ENCODE measurements at regions not wholly inside any gene's neighbourhood (a gene's known extent, or its start where the extent isn't known, plus 50 kb on each side); places are given as distances from the start of the nearest gene placed in this dataset.
"Not testable (repeated sequence)": the region's sequence is repeated elsewhere in the genome, so short reads cannot be mapped to it uniquely, and the experiment has no call there.

- Histone ChIP-seq H3K27ac (ENCODE audit: low read depth, low read length, poor library complexity, severe bottlenecking) (no peak overlapping the region), H2AFZ (ENCODE audit: low read length) (no peak overlapping the region), H3F3A (ENCODE audit: insufficient read depth, low read length) (no peaks in the 10 kb centered on the region), H3K9me3 (ENCODE audit: low read length) (no peaks in the 10 kb centered on the region), H3K4me3 (ENCODE audit: low read depth, low read length, poor library complexity, severe bottlenecking) (no peak overlapping the region), H3K36me3 (ENCODE audit: insufficient read depth, low read length) (no peaks in the 10 kb centered on the region), H3K4me2 (ENCODE audit: low read length) (no peak overlapping the region), H3K4me1 (ENCODE audit: insufficient read depth, low read length, severe bottlenecking) (no peaks in the 10 kb centered on the region), H3K9me2 (ENCODE audit: low read depth, low read length) (no peaks in the 10 kb centered on the region), H3K9ac (ENCODE audit: low read length) (no peak overlapping the region), H4K20me1 (ENCODE audit: insufficient read depth, low read length) (no peaks in the 10 kb centered on the region), H3K79me2 (ENCODE audit: insufficient read depth, low read length) (no peaks in the 10 kb centered on the region), H3K27me3 (ENCODE audit: insufficient read depth, low read length) (no peaks in the 10 kb centered on the region)
- no peak for TF ChIP-seq CTCF (IDR thresholded peaks at IDR 0.05; ENCODE audit: low read length)
- TF ChIP-seq EZH2 (IDR thresholded peaks at IDR 0.05; ENCODE audit: borderline replicate concordance, low read length), result no peak
These were observed 71.9 kb downstream of the DYNAP start for GRCh38 chr18:54662986-54663385.

- H3K27me3 ChIP-seq (ENCODE audit: insufficient read depth, low read length); H3K79me2 ChIP-seq (ENCODE audit: insufficient read depth, low read length); H4K20me1 ChIP-seq (ENCODE audit: insufficient read depth, low read length); H3K4me1 ChIP-seq (ENCODE audit: insufficient read depth, low read length, severe bottlenecking); H3K36me3 ChIP-seq (ENCODE audit: insufficient read depth, low read length); H3K9me3 ChIP-seq (ENCODE audit: low read length); H3K9me2 ChIP-seq (ENCODE audit: low read depth, low read length); H3K4me3 ChIP-seq (ENCODE audit: low read depth, low read length, poor library complexity, severe bottlenecking); H2AFZ ChIP-seq (ENCODE audit: low read length); H3F3A ChIP-seq (ENCODE audit: insufficient read depth, low read length); H3K27ac ChIP-seq (ENCODE audit: low read depth, low read length, poor library complexity, severe bottlenecking); H3K4me2 ChIP-seq (ENCODE audit: low read length); H3K9ac ChIP-seq (ENCODE audit: low read length): not testable (repeated sequence)
These were observed 78.7 kb downstream of the DYNAP start for GRCh38 chr18:54669701-54670100.

GRCh38 chr18:54671291-54671881 is 80.3 kb downstream of the DYNAP start:
- Histone ChIP-seq H3K27me3 (ENCODE audit: insufficient read depth, low read length) (no peaks in the 10 kb centered on the region), H4K20me1 (ENCODE audit: insufficient read depth, low read length) (no peaks in the 10 kb centered on the region), H3K4me3 (ENCODE audit: low read depth, low read length, poor library complexity, severe bottlenecking) (no peak overlapping the region), H3K9me3 (ENCODE audit: low read length) (no peaks in the 10 kb centered on the region), H3F3A (ENCODE audit: insufficient read depth, low read length) (no peaks in the 10 kb centered on the region), H3K27ac (ENCODE audit: low read depth, low read length, poor library complexity, severe bottlenecking) (no peak overlapping the region), H3K9me2 (ENCODE audit: low read depth, low read length) (no peaks in the 10 kb centered on the region), H2AFZ (ENCODE audit: low read length) (no peak overlapping the region), H3K4me2 (ENCODE audit: low read length) (no peak overlapping the region), H3K79me2 (ENCODE audit: insufficient read depth, low read length) (no peaks in the 10 kb centered on the region), H3K4me1 (ENCODE audit: insufficient read depth, low read length, severe bottlenecking) (no peaks in the 10 kb centered on the region), H3K9ac (ENCODE audit: low read length) (no peak overlapping the region), H3K36me3 (ENCODE audit: insufficient read depth, low read length) (no peaks in the 10 kb centered on the region)
- peak; percentile 52 for TF ChIP-seq CTCF (IDR thresholded peaks at IDR 0.05; ENCODE audit: low read length)
- no peak for TF ChIP-seq EZH2 (IDR thresholded peaks at IDR 0.05; ENCODE audit: borderline replicate concordance, low read length)

- Histone ChIP-seq H3F3A (ENCODE audit: insufficient read depth, low read length) (no peaks in the 10 kb centered on the region), H3K4me2 (ENCODE audit: low read length) (no peak overlapping the region), H3K4me3 (ENCODE audit: low read depth, low read length, poor library complexity, severe bottlenecking) (no peak overlapping the region), H2AFZ (ENCODE audit: low read length) (no peak overlapping the region), H3K9me2 (ENCODE audit: low read depth, low read length) (no peaks in the 10 kb centered on the region), H3K79me2 (ENCODE audit: insufficient read depth, low read length) (no peaks in the 10 kb centered on the region), H3K27me3 (ENCODE audit: insufficient read depth, low read length) (no peaks in the 10 kb centered on the region), H3K36me3 (ENCODE audit: insufficient read depth, low read length) (no peaks in the 10 kb centered on the region), H3K4me1 (ENCODE audit: insufficient read depth, low read length, severe bottlenecking) (no peaks in the 10 kb centered on the region), H3K9me3 (ENCODE audit: low read length) (no peaks in the 10 kb centered on the region), H3K9ac (ENCODE audit: low read length) (no peak overlapping the region), H4K20me1 (ENCODE audit: insufficient read depth, low read length) (no peaks in the 10 kb centered on the region), H3K27ac (ENCODE audit: low read depth, low read length, poor library complexity, severe bottlenecking) (no peak overlapping the region)
- TF ChIP-seq EZH2 (IDR thresholded peaks at IDR 0.05; ENCODE audit: borderline replicate concordance, low read length) (no peak), CTCF (IDR thresholded peaks at IDR 0.05; ENCODE audit: low read length) (no peak)
These were observed 81.1 kb downstream of the DYNAP start for GRCh38 chr18:54672109-54672508.
